ENCODE measurements at regions not wholly inside any gene's neighbourhood (a gene's known extent, or its start where the extent isn't known, plus 50 kb on each side); places are given as distances from the start of the nearest gene placed in this dataset.

DNA sequence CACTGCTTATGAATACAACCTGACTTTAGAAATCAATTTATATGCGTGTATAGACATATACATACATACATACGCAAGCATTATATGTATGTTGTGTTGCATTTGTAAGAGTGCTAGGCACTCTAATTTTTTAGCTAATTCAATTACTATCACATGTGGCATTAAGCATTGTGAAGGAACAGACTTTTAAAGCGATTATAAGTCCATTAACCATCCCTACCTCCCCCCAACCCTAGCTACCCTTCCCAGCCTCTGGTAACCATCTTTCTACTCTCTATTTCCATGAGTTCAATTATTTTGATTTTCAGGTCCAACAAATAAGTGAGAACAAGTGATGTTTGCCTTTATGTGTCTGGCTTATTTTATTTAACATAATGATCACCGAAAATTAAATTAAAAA is 453.8 kb downstream of the DOK5 start:
- H3K27ac Mint-ChIP-seq (ENCODE audit: unreplicated experiment), result no peak overlapping the region
- CTCF ChIA-PET, result no interaction called here
- H3K36me3 ChIP-seq (ENCODE audit: control insufficient read depth, insufficient read depth, low read length), result no peaks in the 10 kb centered on the region
- peaks cover 15% of the 10 kb centered on the region for H3K9me3 Mint-ChIP-seq (ENCODE audit: unreplicated experiment)
- no peak overlapping the region for H3K4me3 ChIP-seq (ENCODE audit: low read depth, low read length)
- no TSS peak for BruUV-seq (replicated peaks)
- H3K36me3 Mint-ChIP-seq (ENCODE audit: insufficient read depth, unreplicated experiment), result no peaks in the 10 kb centered on the region
- no peak overlapping the region for H3K4me3 Mint-ChIP-seq (ENCODE audit: unreplicated experiment)
- peaks cover 2% of the 10 kb centered on the region for H3K27me3 Mint-ChIP-seq (ENCODE audit: insufficient read depth, unreplicated experiment)
- TF ChIP-seq, protein P1, sequence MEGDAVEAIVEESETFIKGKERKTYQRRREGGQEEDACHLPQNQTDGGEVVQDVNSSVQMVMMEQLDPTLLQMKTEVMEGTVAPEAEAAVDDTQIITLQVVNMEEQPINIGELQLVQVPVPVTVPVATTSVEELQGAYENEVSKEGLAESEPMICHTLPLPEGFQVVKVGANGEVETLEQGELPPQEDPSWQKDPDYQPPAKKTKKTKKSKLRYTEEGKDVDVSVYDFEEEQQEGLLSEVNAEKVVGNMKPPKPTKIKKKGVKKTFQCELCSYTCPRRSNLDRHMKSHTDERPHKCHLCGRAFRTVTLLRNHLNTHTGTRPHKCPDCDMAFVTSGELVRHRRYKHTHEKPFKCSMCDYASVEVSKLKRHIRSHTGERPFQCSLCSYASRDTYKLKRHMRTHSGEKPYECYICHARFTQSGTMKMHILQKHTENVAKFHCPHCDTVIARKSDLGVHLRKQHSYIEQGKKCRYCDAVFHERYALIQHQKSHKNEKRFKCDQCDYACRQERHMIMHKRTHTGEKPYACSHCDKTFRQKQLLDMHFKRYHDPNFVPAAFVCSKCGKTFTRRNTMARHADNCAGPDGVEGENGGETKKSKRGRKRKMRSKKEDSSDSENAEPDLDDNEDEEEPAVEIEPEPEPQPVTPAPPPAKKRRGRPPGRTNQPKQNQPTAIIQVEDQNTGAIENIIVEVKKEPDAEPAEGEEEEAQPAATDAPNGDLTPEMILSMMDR (IDR thresholded peaks at IDR 0.05; ENCODE audit: insufficient read depth in 1 of 2, low read depth in 1 of 2, low read length in 1 of 2, severe bottlenecking in 1 of 2, unreplicated experiment in 1 of 2), result no peak
- no peak for DNase-seq
- peaks cover 10% of the 10 kb centered on the region for H3K9me3 ChIP-seq
- intact Hi-C loops (cut with micrococcal nuclease; ENCODE audit: unreplicated experiment), result no loop called here
- H3K4me1 ChIP-seq, result no peaks in the 10 kb centered on the region
- no peaks in the 10 kb centered on the region for H3K27me3 ChIP-seq (replicated peaks; ENCODE audit: control insufficient read depth, insufficient read depth, low read length)
- POLR2A ChIA-PET, result no interaction called here
- H3K4me1 Mint-ChIP-seq (ENCODE audit: low read depth, unreplicated experiment), result no peaks in the 10 kb centered on the region

DNA sequence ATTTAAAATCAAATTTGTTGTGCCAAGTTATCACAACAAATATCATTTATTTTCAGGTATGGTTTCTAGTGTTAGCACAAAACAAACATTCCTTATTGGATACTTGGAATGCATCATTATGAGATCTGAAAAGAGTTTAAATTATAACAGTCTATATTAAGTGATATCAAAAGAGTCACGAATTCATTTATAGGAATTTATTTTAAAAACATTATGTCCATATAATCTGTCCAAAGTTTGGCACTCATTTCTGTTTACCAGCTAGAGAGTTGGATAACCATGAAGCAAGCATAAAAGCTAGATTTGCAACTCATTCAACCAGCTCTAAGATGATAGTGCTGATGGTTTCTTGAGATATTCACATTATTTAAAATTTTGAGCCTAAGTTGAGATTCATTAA is 453.2 kb downstream of the DOK5 start:
- no peak for DNase-seq
- CTCF ChIA-PET, result no interaction called here
- POLR2A ChIA-PET, result no interaction called here
- Mint-ChIP-seq H3K27ac (ENCODE audit: unreplicated experiment) (no peak overlapping the region), H3K36me3 (ENCODE audit: insufficient read depth, unreplicated experiment) (no peaks in the 10 kb centered on the region), H3K4me3 (ENCODE audit: unreplicated experiment) (no peak overlapping the region), H3K9me3 (ENCODE audit: unreplicated experiment) (peaks cover 12% of the 10 kb centered on the region), H3K4me1 (ENCODE audit: low read depth, unreplicated experiment) (no peaks in the 10 kb centered on the region), H3K27me3 (ENCODE audit: insufficient read depth, unreplicated experiment) (peaks cover 2% of the 10 kb centered on the region)
- peaks cover 10% of the 10 kb centered on the region for H3K9me3 ChIP-seq
- H3K4me1 ChIP-seq, result no peaks in the 10 kb centered on the region
- no peaks in the 10 kb centered on the region for H3K36me3 ChIP-seq (ENCODE audit: control insufficient read depth, insufficient read depth, low read length)
- intact Hi-C loops (cut with micrococcal nuclease; ENCODE audit: unreplicated experiment), result no loop called here
- TF ChIP-seq, protein P1 (IDR thresholded peaks at IDR 0.05; ENCODE audit: insufficient read depth in 1 of 2, low read depth in 1 of 2, low read length in 1 of 2, severe bottlenecking in 1 of 2, unreplicated experiment in 1 of 2), result no peak
- no peak overlapping the region for H3K4me3 ChIP-seq (ENCODE audit: low read depth, low read length)
- no TSS peak for BruUV-seq (replicated peaks)
- no peaks in the 10 kb centered on the region for H3K27me3 ChIP-seq (replicated peaks; ENCODE audit: control insufficient read depth, insufficient read depth, low read length)

DNA sequence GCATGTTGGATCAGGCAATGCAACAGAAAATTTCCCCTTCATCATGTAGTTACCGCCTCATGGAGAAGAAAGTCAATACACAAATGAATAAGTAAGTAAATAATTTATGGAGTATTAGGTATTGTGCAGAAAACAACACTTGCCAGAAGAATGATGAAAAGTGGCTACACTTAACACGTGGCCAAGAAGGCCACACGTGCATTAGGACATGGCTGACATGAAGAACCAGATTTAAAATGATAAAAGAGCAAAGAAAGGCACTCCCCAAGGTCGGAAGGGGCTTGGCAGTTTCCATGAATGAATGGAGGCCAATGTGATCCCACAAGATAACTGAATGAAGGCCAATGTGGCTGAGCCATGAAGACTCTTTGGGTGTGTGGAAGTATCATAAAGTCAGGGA is 447.2 kb downstream of the DOK5 start:
- intact Hi-C loops (cut with micrococcal nuclease; ENCODE audit: unreplicated experiment), result no loop called here
- H3K4me3 ChIP-seq (ENCODE audit: low read depth, low read length), result no peak overlapping the region
- H3K9me3 Mint-ChIP-seq (ENCODE audit: unreplicated experiment), result no peaks in the 10 kb centered on the region
- no peak for DNase-seq
- TF ChIP-seq, protein P1 (IDR thresholded peaks at IDR 0.05; ENCODE audit: insufficient read depth in 1 of 2, low read depth in 1 of 2, low read length in 1 of 2, severe bottlenecking in 1 of 2, unreplicated experiment in 1 of 2), result no peak
- CTCF ChIA-PET, result no interaction called here
- POLR2A ChIA-PET, result no interaction called here
- H3K4me3 Mint-ChIP-seq (ENCODE audit: unreplicated experiment), result no peak overlapping the region
- H3K9me3 ChIP-seq, result peaks cover 7% of the 10 kb centered on the region; the same call in 1 of the 2 replicates
- no peaks in the 10 kb centered on the region for H3K4me1 Mint-ChIP-seq (ENCODE audit: low read depth, unreplicated experiment)
- no TSS peak for BruUV-seq (replicated peaks)
- H3K27me3 ChIP-seq (replicated peaks; ENCODE audit: control insufficient read depth, insufficient read depth, low read length), result no peaks in the 10 kb centered on the region
- H3K36me3 Mint-ChIP-seq (ENCODE audit: insufficient read depth, unreplicated experiment), result no peaks in the 10 kb centered on the region
- H3K27me3 Mint-ChIP-seq (ENCODE audit: insufficient read depth, unreplicated experiment), result peaks cover 3% of the 10 kb centered on the region
- no peak overlapping the region for H3K27ac Mint-ChIP-seq (ENCODE audit: unreplicated experiment)
- H3K4me1 ChIP-seq, result no peaks in the 10 kb centered on the region
- H3K36me3 ChIP-seq (ENCODE audit: control insufficient read depth, insufficient read depth, low read length), result no peaks in the 10 kb centered on the region

Measured in Caco-2 (cell line).